Motor neuron (in vitro differentiated cells): ENCODE measurements at regions not wholly inside any gene's neighbourhood (a gene's known extent, or its start where the extent isn't known, plus 50 kb on each side); places are given as distances from the start of the nearest gene placed in this dataset.

Experiments
- ATAC-seq, 8 experiments: fragments of 200-7000 bp; cut with Tn5 transposase; replicated peaks in 6 of 8; 2 replicates each; pipeline ENCODE4 v1.8.0; 2021; ENCODE audit warnings: mild to moderate bottlenecking in 8 of 8, moderate library complexity in 8 of 8
- H3K27ac ChIP-seq, 2 donors: fragments of 250-450 bp; sonication (Bioruptor Pico); 2 replicates each; pipeline ENCODE4 v1.9.0; 2021; ENCODE audit warnings: antibody characterized with exemption in 2 of 2, mild to moderate bottlenecking in 2 of 2, moderate library complexity in 1 of 2
- H3K4me1 ChIP-seq, 2 donors: fragments of 250-450 bp; sonication (Bioruptor Pico); replicated peaks in 1 of 2; 2 replicates each; pipeline ENCODE4 v1.6.1; 2021; ENCODE audit warnings: antibody characterized with exemption in 2 of 2, mild to moderate bottlenecking in 2 of 2, moderate library complexity in 1 of 2
- H3K4me3 ChIP-seq, 5 donors: fragments of 250-450 bp; sonication (Bioruptor Pico); 2 replicates each; pipeline ENCODE4 v1.9.0; 2021; ENCODE audit warnings: antibody characterized with exemption in 5 of 5, mild to moderate bottlenecking in 5 of 5, moderate library complexity in 4 of 5
- WGBS, 10 experiments: fragments of 450-650 bp; shearing (Covaris generic); methylation state at CpG; one replicate each; pipeline ENCODE4 v1.0.0; 2022; 5-methylcytosine and 5-hydroxymethylcytosine counted together
- in situ Hi-C, 9 experiments: fragments of 400-800 bp; cut with MboI; loops; one replicate each; pipeline ENCODE4 v1.15.0; 2021; ENCODE audit warnings: low sequenced_read_pairs in 9 of 9, low pct_unique_long_range_greater_than_20kb in 2 of 9; ENCODE audit not compliant: unreplicated experiment in 9 of 9

GRCh38 chr6:44535967-44536366, 148.5 kb downstream of the CDC5L start:
- in situ Hi-C loops: no loop called here
- Histone ChIP-seq H3K4me1 (peaks cover 9 to 12% of the 10 kb centered on the region in 2 donors), H3K4me3 (no peak overlapping the region), H3K27ac (no peak overlapping the region)
- 76 to 100% (median 91%) methylated on average over 2 to 4 of the region's 4 CpGs; no CpG with 5 or more reads in 2 of the 10 experiments for WGBS, 10 experiments
- ATAC-seq: no peak

DNA sequence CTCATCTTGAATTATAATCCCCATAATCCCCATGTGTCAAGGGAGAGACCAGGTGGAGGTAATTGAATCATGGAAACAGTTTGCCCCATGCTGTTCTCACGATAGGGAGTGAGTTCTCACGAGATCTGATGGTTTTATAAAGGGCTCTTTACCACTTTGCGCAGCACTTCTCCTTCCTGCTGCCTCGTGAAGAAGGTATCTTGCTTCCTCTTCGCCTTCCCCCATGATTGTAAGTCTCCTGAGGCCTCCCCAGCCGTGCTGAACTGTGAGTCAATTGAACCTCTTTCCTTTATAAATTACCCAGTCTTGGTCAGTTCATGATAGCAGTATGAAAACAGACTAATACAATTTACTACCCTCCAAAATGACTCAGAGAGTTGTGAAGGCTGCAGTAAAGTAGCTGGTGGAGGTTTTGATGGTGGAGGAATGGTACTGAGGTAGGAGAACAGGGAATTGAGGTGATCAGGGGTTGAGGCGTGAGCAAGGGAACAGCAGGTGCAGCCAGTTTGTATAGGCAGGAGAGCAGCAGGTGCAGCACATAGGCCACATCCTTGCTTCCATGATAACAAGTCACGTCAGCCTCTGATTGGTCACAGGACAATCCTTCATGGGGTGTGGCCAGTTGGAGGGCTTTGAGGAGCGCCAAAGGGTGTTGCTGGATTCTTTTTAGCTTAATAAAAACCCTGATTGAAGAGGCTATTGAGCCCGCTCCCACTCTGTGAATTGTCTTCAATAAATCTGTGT, 150.0 kb downstream of the CDC5L start:
- 53 to 100% (median 74%) methylated on average over 1 to 6 of the region's 10 CpGs; no CpG with 5 or more reads in 1 of the 10 experiments for WGBS, 10 experiments
- Histone ChIP-seq H3K4me3 (no peak overlapping the region), H3K27ac (no peak overlapping the region), H3K4me1 (peaks cover 9 to 12% of the 10 kb centered on the region in 2 donors)
- ATAC-seq: no peak
- in situ Hi-C loops: no loop called here

- 20 to 90% (median 64%) methylated on average over 1 to 6 of the region's 7 CpGs for WGBS, 10 experiments
- in situ Hi-C loops: no loop called here
- ATAC-seq: peak in 5 of 8 experiments; percentile 14 to 85 (median 27)
- Histone ChIP-seq H3K4me1 (peaks cover 9 to 12% of the 10 kb centered on the region in 2 donors), H3K27ac (peak overlapping the region in 1 of 2 donors; percentile 41), H3K4me3 (no peak overlapping the region)
Observed at GRCh38 chr6:44538131-44538806, 150.8 kb downstream of the CDC5L start.

GRCh38 chr6:44538807-44539201, 151.3 kb downstream of the CDC5L start:
- 46 to 90% (median 78%) methylated on average over 1 to 2 of the region's 2 CpGs; no CpG with 5 or more reads in 6 of the 10 experiments for WGBS, 10 experiments
- H3K27ac ChIP-seq: peak overlapping the region in 1 of 2 donors; percentile 41
- peaks cover 9 to 12% of the 10 kb centered on the region in 2 donors for H3K4me1 ChIP-seq
- in situ Hi-C loops: no loop called here
- no peak overlapping the region for H3K4me3 ChIP-seq
- peak in 5 of 8 experiments; percentile 70 to 93 (median 86) for ATAC-seq

DNA sequence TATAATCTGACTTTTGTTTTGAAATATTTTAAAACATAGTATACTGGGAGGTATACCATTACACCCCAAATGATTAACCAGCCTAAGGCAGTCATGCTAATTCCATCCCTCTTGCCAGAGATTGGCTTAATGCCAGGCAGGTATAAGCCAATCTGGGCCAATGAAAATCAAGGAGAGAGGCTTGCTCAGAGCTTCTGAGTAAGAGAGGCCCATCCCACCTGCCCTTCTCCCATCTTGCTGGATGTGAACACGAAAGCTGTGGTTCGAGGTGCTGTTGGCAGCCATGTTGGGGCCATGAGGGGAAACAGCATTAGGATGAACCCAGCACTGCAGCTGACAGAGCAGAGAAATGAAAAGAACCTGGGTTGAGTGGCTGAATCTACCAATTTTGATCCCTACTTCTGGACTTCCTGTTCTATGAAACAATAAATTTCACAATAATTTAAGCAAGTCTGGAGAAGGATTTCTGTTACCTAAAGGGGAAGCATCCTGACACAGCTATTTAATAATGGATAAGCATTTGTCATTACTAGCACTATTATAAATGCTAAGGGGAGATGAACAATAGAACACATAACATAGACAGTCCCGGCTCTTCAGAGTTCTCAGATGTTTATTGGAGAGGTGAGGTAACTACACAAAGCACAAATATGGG, 152.3 kb downstream of the CDC5L start:
- WGBS, 10 experiments: 69 to 100% (median 88%) methylated on average over 1 to 3 of the region's 3 CpGs; no CpG with 5 or more reads in 1 of the 10 experiments
- H3K4me1 ChIP-seq: peaks cover 9 to 12% of the 10 kb centered on the region in 2 donors
- ATAC-seq: no peak
- H3K27ac ChIP-seq: no peak overlapping the region
- in situ Hi-C loops: no loop called here
- no peak overlapping the region for H3K4me3 ChIP-seq

DNA sequence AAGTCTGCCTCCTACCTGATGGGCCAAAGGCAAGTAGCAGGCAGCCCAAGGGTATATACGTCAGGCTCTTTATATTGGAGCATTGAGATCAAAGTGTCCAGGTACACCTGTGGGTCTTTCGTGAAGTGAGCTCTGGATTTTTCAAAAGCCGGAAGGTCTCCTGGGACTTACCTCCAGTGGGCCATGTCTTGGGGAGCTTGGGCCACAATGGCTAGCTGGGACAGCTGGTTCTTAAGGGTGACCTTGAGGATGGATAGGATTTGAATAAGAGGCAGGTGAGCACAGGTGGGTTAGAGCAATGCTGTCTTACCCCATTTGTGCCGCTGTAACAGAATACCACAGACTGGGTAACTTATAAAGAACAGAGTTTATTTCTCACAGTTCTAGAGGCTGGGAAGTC, 153.4 kb downstream of the CDC5L start:
- in situ Hi-C loops: no loop called here
- H3K4me3 ChIP-seq: no peak overlapping the region
- H3K4me1 ChIP-seq: peaks cover 9 to 12% of the 10 kb centered on the region in 2 donors
- no peak for ATAC-seq
- WGBS, 10 experiments: 92 to 100% (median 100%) methylated on average over 1 to 4 of the region's 4 CpGs; no CpG with 5 or more reads in 5 of the 10 experiments
- no peak overlapping the region for H3K27ac ChIP-seq

- peak in 2 of 8 experiments; percentile 55 to 68 for ATAC-seq
- H3K27ac ChIP-seq: no peak overlapping the region
- in situ Hi-C loops: no loop called here
- H3K4me1 ChIP-seq: peaks cover 9 to 12% of the 10 kb centered on the region in 2 donors
- H3K4me3 ChIP-seq: no peak overlapping the region
- 13 to 70% (median 44%) methylated on average over 4 to 20 of the region's 21 CpGs for WGBS, 10 experiments
Observed at GRCh38 chr6:44542401-44543116, 155.1 kb downstream of the CDC5L start.

DNA sequence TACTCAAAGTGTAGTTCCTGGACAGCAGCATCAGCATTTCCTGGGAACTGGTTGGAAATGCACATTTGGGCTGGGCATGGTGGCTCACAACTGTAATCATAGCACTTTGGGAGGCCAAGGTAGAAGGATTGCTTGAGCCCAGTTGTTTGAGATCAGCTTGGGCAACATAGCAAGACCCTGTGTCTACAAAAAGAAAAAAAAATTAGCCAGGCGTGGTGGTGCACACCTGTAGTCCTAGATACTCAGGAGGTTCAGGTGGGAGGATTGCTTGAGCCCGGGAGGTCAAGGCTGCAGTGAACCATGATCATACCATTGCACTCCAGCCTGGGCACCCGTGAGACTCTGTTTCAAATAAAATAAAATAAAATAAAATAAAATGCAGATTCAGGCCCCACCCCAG, 156.2 kb downstream of the CDC5L start:
- 60 to 100% (median 90%) methylated on average over 1 to 3 of the region's 3 CpGs; no CpG with 5 or more reads in 5 of the 10 experiments for WGBS, 10 experiments
- Histone ChIP-seq H3K27ac (no peak overlapping the region), H3K4me3 (no peak overlapping the region), H3K4me1 (peaks cover 5 to 6% of the 10 kb centered on the region in 2 donors)
- ATAC-seq: no peak
- in situ Hi-C loops: no loop called here

DNA sequence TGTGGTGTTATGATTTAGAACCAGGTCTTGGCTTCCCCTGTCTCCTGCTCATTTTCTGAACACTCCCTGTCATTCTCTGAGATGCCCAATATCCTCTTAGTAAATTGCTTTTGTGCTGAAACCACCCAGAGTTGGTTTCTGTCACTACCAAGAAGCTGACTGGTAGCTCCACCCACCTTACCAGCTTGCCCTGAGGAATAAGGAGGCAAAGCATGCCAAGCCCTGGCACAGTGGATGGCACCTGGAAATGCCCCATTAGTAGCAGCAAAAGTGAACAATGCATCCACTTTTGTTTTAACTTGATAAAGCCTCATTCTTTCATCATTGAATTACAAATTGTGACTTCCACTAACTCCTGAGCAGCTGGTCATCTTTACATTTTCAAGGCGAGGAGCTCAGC, 157.7 kb downstream of the CDC5L start:
- no peak for ATAC-seq
- H3K4me3 ChIP-seq: no peak overlapping the region
- in situ Hi-C loops: no loop called here
- no peak overlapping the region for H3K27ac ChIP-seq
- H3K4me1 ChIP-seq: no peaks in the 10 kb centered on the region
- 57 to 100% (median 66%) methylated on average over 1 of the region's 1 CpG; no CpG with 5 or more reads in 6 of the 10 experiments for WGBS, 10 experiments

DNA sequence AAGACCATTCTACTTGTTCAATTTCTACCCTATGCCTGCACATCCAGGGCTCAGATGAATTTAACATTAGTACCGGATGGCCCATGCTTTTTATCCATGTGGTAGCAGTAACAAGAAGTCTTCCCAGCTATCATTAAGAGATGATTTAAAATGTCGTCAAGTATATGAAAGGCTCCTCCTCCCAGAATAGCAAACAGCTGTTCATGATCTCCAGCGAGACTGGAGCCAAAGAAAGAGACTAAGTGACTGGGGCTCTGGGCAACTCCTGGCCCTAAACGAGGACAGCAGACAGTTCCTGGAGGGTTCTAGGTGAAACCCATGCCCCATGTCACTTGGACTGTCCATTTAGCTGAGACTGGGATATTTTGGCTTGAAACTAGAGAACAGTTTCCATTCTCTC, 160.8 kb downstream of the CDC5L start:
- H3K4me3 ChIP-seq: no peak overlapping the region
- no peak for ATAC-seq
- in situ Hi-C loops: no loop called here
- no peak overlapping the region for H3K27ac ChIP-seq
- no peaks in the 10 kb centered on the region for H3K4me1 ChIP-seq
- 0 to 90% (median 63%) methylated on average over 1 to 3 of the region's 4 CpGs; no CpG with 5 or more reads in 1 of the 10 experiments for WGBS, 10 experiments

DNA sequence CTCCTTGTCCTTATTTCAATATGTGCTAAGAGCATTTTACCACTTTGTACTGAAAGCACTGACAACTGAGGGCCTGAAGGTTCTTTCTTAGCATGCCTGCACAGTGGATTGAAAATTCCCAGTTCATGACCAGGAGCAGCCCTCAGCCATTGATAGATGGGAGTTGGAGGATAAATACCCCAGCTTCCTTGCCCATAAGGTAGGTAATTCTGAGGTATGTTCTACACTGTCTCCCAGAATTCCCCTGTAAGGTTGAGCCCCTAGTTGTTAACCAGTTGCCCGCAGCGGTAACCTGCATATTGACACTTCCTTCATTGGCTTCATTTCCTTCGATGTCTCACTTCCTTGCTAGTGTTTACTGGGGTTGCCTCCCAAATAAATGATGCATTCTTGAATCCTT, 162.0 kb downstream of the CDC5L start:
- ATAC-seq: no peak
- 50 to 100% (median 82%) methylated on average over 1 to 3 of the region's 3 CpGs; no CpG with 5 or more reads in 2 of the 10 experiments for WGBS, 10 experiments
- no peak overlapping the region for H3K4me3 ChIP-seq
- no peaks in the 10 kb centered on the region for H3K4me1 ChIP-seq
- no peak overlapping the region for H3K27ac ChIP-seq
- in situ Hi-C loops: no loop called here

- in situ Hi-C loops: no loop called here
- peaks cover 8 to 11% of the 10 kb centered on the region in 2 donors for H3K4me1 ChIP-seq
- H3K27ac ChIP-seq: no peak overlapping the region
- ATAC-seq: no peak
- 60 to 100% (median 74%) methylated on average over 1 to 4 of the region's 4 CpGs; no CpG with 5 or more reads in 6 of the 10 experiments for WGBS, 10 experiments
- no peak overlapping the region for H3K4me3 ChIP-seq
Observed at GRCh38 chr6:44554194-44554593, 166.7 kb downstream of the CDC5L start.
